Muscle of arm (tissue), 1 donor: ENCODE measurements at regions not wholly inside any gene's neighbourhood (a gene's known extent, or its start where the extent isn't known, plus 50 kb on each side); places are given as distances from the start of the nearest gene placed in this dataset.

ENCODE experiments used
- DNase-seq: peaks from one replicate; pipeline ENCODE4 v3.0.0-alpha.2; 2013

DNA sequence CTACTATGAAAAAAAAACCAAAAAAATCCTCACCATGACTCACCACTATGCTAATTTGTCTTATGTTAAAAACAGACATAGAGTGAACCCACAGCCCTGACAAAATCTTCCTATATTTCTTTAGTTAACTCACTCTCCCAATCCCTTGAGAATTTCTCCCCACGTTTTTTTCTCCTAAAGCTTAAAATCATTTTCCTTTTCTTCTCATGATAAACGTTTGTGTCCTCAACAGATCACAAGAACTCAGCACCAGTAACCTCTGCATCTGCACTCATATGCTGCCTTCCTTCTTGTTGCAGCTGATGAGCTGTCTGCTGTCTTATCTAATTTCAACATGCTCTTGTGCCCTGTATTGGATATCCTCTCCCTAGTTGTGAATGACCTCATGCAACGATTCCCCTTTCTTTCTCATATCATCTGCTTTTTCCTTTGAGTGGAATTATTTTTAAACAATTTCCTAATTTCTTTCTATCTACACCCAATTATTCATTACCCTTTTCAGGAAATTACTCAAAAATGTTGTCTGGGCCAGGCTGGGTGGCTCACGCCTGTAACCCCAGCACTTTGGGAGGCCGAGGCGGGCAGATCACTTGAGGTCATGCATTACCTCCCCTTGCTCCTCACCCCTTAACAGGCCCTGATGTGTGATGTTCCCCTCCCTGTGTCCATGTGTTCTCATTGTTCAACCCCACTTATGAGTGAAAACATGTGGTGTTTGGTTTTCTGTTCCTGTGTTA, 427.5 kb upstream of the MGAT4C start:
- no peak for DNase-seq

DNA sequence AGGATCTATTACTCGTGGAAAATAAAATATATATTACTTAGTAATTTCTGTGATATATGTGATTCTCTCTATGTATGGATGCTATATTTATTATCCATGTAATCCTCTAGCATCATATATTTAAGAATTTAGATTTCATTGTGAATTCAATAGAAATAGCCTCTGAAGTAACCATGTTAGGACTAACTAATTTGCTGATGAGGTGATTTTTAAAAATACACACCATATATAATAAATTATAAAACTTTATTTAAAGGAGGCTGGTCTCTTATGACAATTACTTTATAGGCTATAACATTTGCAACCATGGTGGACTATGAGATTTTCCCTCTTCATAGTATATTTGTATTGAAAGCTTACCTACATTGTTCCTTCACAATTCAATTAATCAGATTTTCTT, 424.9 kb upstream of the MGAT4C start:
- no peak for DNase-seq

DNA sequence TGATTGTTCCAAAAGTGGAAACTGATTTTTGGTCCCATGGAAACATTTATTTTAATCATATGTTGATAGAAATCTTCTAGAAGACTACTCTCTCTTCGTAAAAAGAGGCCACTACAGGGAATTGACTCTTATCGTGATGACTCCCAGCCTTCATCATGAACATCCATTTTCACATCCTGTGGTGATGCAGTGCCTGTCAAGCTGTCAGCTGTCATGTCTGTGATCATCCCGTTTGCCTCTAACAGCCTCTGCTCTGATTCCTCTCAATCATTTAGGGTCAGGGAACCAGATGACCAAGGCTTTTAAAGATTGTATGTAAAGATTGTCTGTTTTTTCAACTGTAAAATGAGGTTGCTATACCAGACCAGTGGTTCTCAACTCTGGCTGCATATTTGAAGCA, 419.0 kb upstream of the MGAT4C start:
- DNase-seq, result no peak

DNA sequence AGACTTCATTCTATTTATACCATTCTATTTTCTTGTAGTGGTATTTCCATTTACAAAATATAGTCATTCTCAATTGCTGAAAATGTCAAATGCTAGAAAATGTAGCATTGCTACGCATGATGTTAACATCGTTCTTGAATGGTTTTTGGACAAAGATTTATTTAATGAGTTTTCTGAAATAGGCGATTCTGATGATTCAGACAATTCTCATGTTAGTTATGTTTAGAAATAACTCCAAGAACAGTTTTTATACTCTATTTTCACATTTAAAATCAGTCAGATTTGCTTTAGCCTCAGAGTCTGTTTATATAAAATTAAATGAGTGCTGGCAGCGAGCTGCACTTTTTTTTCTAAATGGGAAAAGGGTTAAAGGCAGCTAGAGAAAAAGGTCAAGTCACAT, 414.8 kb upstream of the MGAT4C start:
- no peak for DNase-seq

DNA sequence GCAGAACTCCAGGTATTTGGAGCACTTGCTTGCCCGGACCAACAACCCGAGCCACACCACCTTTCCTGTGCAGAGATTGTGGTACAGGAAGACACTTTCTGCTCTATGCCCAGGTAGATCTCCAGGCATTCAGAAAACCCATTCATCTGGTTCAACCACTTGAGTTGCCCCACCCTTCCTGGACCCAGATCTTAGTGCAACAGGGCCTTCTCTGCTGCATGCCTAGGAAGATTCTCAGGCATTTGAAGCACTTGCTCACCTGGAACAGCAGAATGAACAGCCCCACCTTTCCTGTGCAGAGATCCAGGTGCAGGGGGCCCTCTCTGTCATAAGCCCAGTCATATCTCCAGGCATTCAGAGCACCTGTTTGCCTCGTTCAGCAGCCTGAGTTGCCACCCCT, 412.8 kb upstream of the MGAT4C start:
- DNase-seq, result no peak

DNA sequence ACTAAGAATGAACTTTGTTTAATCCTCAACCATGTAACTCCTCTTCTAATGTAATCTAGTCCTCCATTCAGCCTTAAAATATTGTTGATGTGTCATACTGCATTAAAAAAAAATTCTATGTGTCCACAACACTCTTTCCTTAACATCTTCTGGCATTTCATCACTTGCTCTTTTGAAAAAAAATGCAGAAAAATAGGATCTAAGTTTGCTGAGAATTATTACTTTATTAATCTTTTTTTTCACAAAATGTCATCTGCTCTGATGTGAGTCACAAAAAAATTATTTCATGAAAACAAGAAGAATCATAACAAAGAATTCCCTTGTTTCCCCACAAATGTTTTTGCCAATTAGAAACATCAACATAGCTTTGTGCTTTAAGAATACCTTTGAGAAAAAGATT, 410.1 kb upstream of the MGAT4C start:
- no peak for DNase-seq

DNA sequence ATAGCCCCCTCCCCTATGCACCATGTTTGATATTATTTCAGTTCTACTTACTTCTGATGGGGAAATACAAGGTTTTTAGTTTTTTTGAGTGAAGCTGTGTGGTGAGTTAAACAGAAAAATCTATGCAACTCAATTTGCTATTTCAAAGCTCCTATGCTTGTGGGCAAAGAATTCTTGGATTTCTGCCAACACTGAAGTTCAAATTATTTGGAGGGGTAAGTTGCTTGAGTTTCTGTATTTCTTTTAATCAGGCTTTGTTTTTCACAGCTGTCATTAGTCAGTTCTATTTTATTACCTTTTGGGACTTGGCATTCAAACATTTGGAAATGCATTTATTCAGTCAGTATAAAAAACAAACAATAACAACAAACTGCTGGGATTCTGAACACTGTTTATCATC, 407.5 kb upstream of the MGAT4C start:
- DNase-seq, result no peak

DNA sequence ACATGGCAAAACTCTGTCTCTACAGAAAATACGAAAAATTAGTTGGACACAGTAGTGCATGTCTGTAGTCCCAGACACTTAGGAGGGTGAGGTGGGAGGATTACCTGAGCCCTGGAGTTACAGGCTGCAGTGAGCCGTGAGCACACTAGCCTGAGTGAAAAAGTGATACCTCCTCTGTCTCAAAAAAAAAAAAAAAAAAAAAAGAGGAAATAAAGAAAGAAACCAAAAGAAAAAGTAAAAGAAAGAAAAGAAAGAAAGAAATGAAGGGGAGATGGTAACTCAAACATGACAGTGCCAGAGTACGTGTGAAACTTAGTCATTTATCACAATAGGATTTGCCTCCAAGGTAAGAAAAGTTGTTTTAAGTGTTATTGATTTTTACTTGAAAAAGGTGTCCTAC, 407.0 kb upstream of the MGAT4C start:
- DNase-seq, result no peak

DNA sequence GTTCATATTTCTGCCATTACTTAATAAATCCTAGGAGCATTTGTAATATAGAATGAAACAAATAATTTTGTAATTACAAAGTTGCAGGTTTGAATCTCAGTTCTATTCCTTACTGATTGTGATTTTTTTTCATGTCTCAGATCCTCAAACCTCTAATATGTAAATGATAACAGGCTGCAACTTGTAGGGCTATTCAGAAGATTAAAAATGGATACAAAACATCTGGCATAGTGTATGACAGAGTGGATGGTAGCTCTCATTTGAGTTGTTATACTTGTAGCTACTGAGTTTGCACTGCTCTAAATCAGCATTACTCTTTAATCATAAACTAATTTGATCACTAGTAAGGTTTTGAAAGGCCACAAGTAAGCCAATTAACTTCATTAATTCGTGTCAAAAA, 406.3 kb upstream of the MGAT4C start:
- no peak for DNase-seq

DNA sequence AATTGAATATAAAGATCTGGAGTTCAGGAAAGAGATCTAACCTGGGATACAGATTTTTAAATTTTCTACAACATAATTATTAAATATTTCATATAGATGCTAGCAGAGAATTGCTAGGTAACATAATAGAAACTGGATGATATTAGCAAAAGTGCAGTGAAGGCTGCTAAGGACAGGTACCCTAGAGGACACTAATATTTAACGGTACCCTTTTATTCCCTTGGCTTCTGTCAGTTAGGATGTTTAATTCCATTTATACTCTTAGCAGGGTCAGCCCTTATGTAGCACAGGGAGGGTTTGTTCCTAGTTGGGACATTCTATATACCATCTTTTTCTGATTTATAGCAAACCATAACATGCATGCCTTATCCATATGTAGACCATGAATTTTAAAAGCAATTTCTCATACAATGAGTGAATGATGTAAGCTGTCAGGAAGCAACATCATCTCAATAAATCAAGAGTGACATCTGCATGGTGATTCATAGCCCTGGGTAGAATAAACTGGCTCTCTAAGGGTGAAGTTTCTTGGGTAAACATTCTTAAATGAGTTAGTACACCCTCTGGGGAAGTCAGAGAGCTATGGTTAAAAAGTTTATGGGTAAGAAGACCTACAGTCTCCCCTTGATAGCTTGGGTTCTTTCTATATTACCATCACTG, 404.4 kb upstream of the MGAT4C start:
- DNase-seq, result no peak

DNA sequence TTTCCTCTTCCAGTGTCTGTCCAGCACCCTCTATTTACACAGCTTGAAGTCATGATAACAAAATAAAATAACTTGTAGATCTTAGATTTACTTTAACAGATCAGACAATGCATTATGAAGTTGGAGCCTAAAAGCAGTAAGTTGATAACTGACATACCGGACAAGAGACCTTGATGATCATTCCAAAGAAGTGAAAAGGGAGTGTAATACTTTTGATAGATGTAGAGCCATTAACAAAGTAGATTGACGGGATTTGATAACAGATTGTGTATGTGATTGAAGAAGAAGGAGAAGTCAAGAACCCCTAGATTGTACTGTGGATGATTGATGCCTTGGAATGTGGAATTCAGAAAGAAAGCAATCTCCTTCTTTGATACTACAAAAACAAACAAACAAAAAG, 403.8 kb upstream of the MGAT4C start:
- DNase-seq, result no peak

DNA sequence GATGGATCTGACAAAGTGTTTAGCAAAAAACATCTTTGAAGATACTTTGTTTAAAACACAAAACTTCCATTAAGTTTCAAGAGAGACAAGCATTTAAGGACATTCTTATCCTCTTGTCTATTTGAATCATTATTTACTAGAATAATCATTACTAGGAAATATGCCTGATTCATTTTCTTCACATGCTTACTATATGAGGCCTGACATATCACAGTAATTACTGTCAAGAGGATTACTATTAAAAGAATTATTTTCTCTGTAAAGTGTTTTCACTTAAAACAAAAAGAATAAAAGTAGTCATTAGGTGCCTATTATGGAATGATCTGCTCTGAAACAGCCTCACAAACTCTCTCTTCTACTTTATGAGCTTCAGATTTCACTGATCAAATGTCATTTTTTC, 402.1 kb upstream of the MGAT4C start:
- DNase-seq, result no peak

DNA sequence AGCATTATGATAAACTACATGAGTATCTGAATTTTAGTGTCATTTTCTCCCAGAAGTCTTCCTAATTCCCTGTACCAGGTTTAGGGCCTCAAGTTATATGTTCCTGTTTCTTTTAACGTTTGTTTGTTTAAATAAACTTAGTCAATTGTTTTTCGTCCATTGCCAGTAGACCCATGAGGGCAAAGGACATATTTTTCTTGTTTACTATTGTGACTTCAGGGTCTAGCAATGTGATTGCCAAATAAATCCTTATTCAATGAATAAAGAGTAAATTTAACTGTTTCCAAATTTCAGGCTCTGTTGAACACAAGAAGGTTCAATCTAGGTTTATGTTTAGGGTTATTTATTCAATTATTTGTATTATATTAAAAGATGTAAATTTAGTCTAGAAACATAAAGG, 391.6 kb upstream of the MGAT4C start:
- DNase-seq, result no peak

DNA sequence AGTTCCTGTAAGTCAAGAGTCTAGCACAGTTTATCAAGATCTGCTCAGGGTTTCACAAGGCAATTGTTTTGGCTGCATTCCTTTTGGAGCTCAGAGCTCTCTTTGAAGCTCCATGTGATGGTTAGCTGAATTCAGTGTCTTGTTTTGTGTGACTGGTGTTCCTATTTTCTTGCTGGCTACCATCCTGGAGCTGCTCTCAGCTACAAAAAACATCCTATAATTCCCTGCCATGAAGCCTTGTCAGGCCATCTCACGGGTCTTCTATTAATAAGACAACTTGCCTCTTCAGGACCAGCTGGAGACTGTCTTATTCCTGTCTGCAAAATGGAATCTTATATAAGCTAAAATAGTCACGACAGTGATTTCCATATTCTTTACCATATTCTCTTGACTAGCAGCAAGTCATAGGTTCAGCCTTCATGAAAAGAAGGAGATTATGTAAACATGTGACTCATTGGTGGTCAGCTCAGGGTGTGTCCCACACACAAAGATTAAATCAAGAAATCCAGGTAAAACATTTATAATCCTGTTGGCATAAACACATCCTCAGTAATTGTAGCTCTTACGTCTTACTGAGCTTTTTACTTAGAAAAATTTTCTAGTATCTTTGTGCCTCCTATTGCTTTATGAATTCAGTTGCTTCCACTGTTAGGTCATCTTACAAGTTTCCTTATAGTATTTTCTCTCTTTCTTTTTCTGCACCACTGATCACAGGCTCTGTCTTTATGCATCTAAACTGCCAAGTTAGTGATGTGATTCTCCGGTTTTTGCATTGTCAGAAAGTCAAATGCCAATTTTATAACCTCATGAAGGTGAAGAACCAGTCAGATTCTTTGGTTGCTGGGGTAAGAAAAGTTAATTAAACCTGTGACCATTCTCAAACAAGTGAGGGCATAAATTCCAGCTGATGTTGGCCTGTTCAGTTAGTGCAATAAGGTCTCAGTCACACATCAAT, 378.5 kb upstream of the MGAT4C start:
- no peak for DNase-seq

DNA sequence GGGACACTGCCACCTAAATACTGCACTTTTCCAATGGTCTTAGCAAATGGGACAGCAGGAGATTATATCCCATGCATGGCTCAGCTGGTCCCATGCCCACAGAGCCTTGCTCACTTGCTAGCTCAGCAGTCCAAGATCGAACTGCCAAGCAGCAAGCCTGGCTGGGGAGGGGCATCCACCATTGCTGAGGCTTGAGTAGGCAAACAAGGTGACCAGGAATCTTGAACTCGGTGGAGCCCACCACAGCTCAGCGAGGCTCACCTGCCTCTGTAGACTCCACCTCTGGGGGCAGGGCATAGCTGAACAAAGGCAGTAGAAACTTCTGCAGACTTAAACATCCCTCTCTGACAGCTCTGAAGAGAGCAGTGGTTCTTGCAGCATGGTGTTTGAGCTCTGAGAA, 370.8 kb upstream of the MGAT4C start:
- no peak for DNase-seq

DNA sequence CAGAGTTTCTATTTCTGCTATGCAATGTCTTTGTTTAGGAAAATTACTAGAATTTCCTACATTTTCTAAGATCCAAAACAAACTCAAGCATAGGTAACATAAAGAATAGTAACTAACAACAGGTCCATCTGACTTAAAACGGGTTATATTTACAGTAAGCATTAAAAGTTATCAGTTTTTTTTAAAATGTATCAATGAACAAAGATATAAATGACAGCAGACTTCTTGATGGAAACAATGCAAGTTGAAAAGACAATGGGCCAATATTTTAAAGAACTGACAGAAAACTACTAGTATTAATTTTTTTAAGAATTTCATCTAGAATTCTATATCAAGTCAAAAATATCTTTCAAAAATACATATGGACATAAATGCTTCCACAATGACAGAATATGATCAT, 367.1 kb upstream of the MGAT4C start:
- no peak for DNase-seq

DNA sequence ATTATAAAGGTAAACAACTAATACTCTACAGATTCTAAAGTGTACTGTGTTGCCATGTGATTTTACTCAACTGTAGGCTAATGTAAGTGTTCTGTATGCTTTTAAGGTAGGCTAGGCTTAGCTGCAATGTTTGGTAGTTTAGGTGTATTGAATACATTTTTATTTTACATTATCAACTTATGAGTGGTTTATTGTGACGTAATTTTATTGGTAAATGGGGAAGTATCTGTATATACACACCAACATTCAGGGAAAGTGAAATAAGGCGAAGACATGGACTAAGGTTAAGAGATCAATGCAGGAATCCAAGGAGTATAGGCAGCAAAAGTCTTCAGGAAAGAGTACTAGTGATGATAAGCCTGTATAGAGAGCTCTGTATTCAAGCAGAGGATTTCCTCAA, 365.8 kb upstream of the MGAT4C start:
- no peak for DNase-seq

DNA sequence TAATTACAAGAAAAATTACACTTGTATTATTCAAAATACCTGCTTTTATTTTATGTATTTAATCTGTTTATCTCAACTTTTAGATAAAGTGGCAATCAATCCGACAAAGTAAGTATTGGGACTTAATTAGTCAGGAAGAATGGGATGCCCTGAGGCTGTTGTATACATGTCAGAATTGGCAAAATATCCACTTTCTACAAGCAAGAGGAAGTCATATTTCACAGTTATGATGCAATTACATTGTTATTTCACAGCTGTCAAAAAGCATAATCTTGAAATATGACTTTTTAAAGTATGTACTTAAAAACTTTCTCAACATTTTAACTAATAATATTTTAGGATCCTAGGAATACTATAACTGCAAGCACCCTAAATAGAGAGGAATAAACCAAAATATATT, 357.1 kb upstream of the MGAT4C start:
- no peak for DNase-seq

DNA sequence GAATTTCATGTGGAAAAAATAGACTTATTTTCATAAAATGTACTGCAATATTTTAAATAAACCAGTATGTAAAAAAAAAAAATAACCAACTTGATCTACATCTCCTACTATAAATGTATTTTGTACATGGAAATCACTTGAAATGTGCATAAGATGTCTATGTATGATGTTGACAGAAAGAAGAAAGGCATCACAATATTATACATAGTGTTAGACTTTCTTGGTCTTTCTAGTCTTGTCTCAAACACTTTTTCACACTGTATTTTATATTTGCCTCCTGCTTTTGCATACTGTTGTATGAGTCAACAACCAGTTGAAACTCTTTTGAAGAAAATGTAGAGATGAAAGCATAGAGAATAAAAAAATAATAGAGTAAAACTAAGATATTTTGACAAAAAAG, 352.4 kb upstream of the MGAT4C start:
- no peak for DNase-seq

DNA sequence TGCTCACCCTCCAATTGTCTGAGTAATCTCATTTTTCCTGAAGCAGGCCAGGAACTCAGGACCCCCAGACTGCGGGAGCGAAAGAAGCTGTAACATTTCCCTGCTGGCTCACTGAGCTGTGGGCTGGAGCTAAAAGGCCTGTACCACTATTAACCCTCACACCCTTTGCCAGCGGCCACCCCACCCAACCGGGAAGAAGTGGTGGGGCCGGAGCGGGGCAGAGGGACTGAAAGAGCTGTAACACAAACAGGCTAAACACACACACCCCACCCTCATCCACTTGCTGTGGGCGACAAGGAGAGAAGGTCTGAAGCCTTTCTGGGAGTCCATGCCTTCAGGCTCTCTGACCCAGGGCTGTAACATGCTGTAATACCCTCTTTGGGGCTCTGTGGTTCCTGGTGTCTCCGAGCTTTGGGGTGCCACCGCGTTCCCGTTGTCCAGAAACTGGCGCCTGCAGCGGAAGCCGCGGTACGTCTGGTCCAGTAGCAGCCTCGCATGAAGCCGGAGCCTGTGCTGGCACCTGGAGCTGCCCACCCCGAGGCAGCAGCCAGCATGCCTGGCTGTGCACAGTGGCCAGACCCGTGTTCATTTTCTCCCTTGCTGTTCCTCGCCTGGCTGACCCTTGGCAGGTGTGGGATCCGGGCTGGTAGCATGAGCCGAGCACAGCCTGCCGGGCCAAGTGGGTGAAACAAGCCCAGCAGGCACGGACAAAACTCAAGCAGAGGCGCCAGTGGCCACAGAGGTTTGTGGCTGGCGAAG, 345.5 kb upstream of the MGAT4C start:
- DNase-seq, result no peak

DNA sequence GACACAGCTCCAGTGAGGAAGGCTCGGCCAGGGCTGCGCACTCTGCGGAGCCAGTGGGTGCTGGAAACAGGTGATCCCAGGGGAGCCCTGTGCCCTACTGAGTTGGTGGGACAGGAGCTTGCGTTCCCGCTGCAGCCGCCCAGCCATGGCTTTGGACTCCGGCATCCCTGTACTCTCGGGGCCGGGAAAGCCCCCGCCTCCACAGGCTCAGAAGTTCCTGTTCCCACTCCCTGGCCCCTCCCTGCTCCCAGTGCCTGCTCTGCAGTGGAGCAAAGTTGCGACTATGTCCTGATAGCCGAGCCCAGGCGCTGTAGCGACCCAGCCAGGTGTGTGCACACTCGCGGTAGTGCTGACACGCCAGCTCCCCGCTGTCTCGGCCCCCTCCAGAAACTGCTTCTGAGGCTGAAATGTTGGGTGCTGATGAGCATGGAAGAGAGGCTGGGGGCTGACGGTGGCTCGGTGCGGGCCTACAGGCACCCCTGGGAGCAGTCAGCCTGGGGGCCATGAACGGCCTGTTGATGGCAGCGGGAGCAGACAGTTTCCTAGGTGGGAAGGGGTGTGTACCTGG, 344.6 kb upstream of the MGAT4C start:
- no peak for DNase-seq

DNA sequence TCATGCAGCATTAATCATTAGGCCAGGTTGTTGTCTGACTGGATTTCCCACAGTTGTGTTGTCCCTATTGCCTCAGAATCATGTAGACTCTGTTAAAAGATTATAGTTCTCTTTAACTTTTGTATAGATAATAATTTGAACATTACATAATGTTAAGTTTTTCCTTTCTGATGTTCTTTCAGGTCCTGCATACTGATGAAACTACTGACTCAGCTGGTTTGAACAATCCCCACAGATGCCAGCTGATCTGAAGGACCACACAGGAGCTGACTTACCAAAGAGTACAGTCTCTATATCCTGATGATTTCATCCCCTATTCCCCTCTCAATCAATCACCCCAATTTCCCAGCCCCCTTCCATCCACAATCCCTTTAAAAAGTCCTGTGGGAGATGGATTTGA, 341.2 kb upstream of the MGAT4C start:
- DNase-seq, result no peak
